ENCODE measurements at regions not wholly inside any gene's neighbourhood (a gene's known extent, or its start where the extent isn't known, plus 50 kb on each side); places are given as distances from the start of the nearest gene placed in this dataset.

DNA sequence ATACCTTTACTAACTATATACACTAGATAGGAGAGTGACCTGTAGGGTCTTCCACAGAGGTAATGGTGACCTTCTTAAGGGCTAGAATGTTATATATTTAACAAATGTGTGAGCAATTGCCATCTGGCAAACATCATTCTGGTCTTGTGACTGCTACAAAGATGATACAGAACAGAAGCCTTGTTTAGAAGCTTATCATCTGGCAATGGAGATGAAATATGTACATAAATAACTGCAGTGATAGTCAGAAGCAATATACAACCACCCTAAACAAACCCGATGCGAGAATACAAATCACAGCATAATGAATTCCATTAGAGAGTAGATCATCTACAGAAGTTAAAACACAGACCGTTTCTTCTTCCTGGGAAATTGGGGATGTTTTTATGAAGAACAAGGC lies 952.7 kb upstream of the SLIT2 start:
- no peaks in the 10 kb centered on the region for H3K27me3 Mint-ChIP-seq
- peaks cover 10% of the 10 kb centered on the region for H3K9me3 Mint-ChIP-seq
- no peak for DNase-seq
- no peaks in the 10 kb centered on the region for H3K4me1 Mint-ChIP-seq
- H3K27ac Mint-ChIP-seq, result no peak overlapping the region
- H3K36me3 Mint-ChIP-seq, result no peaks in the 10 kb centered on the region
- no peak overlapping the region for H3K4me3 Mint-ChIP-seq

DNA sequence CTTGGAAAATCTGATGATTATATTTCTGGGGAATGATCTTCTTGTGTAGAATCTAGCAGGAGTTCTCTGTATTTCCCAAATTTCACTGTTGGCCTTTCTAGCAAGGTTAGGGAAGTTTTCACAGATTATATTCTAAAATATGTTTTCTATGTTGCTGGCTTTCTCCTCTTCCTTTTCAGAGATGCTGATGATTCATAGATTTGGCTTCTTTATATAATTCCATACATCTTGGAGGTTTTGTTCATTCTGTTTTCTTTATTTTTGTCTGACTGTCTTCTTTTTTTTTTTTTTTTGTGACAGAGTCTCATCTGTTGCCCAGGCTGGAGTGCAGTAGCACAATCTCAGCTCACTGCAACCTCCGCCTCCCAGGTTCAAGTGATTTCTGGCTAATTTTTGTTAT lies 957.9 kb upstream of the SLIT2 start:
- Mint-ChIP-seq H3K27ac (no peak overlapping the region), H3K9me3 (peaks cover 30% of the 10 kb centered on the region), H3K4me3 (no peak overlapping the region), H3K36me3 (no peaks in the 10 kb centered on the region), H3K4me1 (no peaks in the 10 kb centered on the region), H3K27me3 (no peaks in the 10 kb centered on the region)
- DNase-seq, result no peak

DNA sequence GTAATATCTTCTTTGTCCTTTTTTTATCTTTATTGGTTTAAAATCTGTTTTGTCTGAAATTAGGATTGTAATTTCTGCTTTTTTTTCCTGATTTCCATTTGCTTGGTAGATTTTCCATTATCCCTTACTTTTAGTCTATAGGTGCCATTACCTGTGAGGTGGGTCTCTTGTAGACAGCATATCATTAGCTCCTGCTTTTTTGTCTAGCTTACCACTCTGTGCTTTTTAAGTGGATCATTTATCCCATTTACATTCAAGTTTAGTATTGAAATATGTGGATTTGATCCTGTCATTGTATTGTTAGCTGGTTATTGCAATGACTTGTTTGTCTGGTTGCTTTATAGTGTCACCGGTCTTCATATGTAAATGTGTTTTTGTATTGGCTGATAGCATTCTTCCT lies 958.6 kb upstream of the SLIT2 start:
- Mint-ChIP-seq H3K4me1 (no peaks in the 10 kb centered on the region), H3K27ac (no peak overlapping the region), H3K9me3 (peaks cover 32% of the 10 kb centered on the region), H3K27me3 (no peaks in the 10 kb centered on the region), H3K36me3 (no peaks in the 10 kb centered on the region), H3K4me3 (no peak overlapping the region)
- no peak for DNase-seq

DNA sequence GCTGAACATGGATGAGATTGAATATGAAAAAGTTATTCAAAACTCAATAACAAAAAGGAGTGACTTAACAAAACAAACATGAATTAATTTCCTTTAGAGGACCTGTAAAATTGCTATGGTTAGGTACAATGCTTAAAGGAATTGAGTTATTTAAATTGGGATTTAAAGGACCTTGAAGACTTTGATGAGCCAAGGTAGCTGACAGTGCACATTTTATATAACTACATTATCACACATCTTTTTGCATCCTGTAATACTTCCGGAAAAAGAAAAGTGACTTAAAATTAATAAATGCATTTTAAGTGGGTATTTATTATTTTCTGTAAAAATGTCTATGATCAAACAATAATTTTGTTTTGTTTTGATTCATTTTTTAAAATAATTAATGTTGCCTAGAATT lies 964.8 kb upstream of the SLIT2 start:
- DNase-seq, result no peak
- no peak overlapping the region for H3K27ac Mint-ChIP-seq
- no peaks in the 10 kb centered on the region for H3K4me1 Mint-ChIP-seq
- H3K4me3 Mint-ChIP-seq, result no peak overlapping the region
- peaks cover 16% of the 10 kb centered on the region for H3K9me3 Mint-ChIP-seq
- H3K36me3 Mint-ChIP-seq, result no peaks in the 10 kb centered on the region
- no peaks in the 10 kb centered on the region for H3K27me3 Mint-ChIP-seq

DNA sequence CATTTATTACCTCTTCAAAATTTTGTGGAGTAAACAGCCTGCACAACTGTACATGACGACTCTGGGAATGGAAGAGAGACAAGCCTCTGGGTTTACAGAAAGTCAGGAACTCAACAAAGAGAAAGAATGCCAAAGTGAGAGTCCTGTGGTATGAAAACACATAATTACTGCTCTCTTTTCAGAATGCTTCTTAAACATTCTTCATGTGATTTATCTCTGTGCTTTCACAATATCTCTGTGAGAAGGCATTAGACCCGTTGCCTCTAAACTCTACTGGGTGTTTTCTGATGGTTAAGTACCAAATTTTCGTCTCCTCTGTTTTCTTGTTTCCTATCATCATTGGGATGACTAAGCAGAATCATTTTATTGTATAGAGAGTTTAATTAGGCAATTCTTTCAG lies 966.6 kb upstream of the SLIT2 start:
- Mint-ChIP-seq H3K4me3 (no peak overlapping the region), H3K27me3 (no peaks in the 10 kb centered on the region), H3K4me1 (no peaks in the 10 kb centered on the region), H3K27ac (no peak overlapping the region), H3K36me3 (no peaks in the 10 kb centered on the region), H3K9me3 (peaks cover 15% of the 10 kb centered on the region)
- DNase-seq, result no peak

DNA sequence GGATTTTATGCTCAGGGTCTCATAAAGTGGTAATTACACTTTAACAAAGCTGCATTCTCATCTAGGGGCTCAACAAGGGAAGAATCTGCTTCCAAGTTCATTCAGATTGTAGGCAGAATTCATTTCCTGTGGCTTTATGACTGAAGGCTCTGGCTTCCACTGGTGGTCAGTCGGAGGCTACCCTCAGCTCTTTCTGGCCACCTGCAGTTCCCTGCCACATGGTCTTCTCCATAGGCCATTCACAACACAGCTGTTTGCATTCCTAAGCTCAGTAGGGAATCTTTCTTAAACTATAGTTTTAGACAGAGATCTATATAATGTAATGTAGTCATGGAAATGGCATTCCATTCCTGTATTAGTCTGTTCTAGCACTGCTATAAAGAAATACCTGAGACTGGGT lies 973.0 kb upstream of the SLIT2 start:
- Mint-ChIP-seq H3K27me3 (no peaks in the 10 kb centered on the region), H3K36me3 (no peaks in the 10 kb centered on the region), H3K27ac (no peak overlapping the region), H3K4me3 (no peak overlapping the region), H3K4me1 (no peaks in the 10 kb centered on the region), H3K9me3 (peaks cover 12% of the 10 kb centered on the region)
- no peak for DNase-seq

DNA sequence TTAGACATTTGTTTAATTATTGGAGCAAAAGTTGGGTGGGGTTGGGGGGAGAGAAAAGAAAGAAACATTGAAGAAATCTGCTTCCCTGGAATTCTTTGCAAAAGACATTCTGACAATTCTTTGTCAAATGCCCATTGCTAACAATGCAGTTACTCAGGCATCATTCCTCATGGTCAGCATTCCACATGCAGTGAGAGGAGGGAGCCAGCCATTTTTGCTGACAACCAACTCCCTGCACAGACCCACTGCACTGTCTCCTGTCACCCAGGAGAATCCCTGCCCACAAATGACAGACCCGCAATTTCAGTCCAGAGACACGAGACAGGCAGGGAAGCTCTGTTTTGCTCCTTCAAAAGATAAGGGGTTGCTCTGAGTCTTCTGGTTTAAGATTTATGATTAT lies 985.1 kb upstream of the SLIT2 start:
- H3K27ac Mint-ChIP-seq, result no peak overlapping the region
- H3K27me3 Mint-ChIP-seq, result no peaks in the 10 kb centered on the region
- no peak overlapping the region for H3K4me3 Mint-ChIP-seq
- DNase-seq, result no peak
- no peaks in the 10 kb centered on the region for H3K36me3 Mint-ChIP-seq
- H3K4me1 Mint-ChIP-seq, result no peaks in the 10 kb centered on the region
- H3K9me3 Mint-ChIP-seq, result peaks cover 2% of the 10 kb centered on the region

DNA sequence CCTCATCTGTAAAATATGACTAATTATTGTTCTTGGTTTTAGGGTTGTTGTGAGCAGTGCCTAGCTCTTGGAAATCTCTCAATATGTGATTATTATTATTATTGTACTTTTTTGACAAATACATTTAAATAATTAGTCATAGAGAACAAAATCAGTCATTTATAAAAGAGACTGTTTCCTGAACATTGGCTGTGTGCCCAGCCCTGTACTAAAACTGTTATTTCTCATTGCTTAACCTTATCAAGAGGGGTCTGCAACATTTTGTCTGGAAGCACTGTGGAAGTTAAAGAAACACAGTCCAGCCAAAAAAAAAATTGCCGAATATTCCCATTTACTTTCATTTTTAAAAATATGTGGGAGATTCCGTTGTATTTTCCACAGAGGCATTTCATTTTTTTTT lies 989.2 kb upstream of the SLIT2 start:
- Mint-ChIP-seq H3K9me3 (peaks cover 2% of the 10 kb centered on the region), H3K36me3 (no peaks in the 10 kb centered on the region), H3K27ac (no peak overlapping the region), H3K4me3 (no peak overlapping the region), H3K4me1 (no peaks in the 10 kb centered on the region), H3K27me3 (no peaks in the 10 kb centered on the region)
- no peak for DNase-seq

DNA sequence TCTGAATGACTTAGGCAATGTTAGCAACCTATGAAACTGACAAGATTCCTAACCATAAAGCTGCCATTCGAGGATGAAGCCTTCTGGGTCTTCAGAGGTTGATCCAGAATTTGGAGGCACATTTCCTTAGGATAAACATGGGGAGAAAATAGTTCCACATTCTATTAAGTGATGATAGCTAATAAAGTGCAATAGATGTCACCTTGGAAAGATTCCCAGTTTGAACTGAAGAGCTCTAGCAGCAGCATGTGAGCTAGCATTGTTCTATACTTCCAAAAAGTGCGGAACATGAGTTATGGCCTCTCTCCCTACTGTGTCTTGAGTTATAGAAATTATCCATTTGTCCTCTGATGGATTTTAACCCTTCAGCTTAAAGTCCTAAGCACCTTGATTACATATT lies 991.4 kb upstream of the SLIT2 start:
- DNase-seq, result no peak

DNA sequence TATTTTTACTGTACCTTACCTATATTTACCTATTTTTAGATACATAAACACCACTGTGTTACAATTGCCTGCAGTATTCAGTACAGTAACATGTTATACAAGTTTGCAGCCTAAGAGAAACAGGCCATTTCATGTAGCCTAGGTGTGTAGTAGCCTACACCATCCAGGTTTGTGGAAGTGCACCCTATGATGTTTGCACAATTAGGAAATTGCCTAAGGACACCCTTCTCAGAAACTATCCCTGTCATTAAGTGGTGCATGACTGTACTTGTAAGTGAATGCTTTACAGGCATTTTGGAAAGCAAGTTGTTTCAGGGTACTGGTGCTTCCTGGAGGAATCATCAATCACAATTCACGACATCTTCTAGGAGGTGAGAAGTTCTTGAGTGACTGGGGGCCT lies 991.8 kb upstream of the SLIT2 start:
- peaks cover 7% of the 10 kb centered on the region for H3K9me3 Mint-ChIP-seq

More for the DNA sequence above, 991.4 kb upstream of the SLIT2 start:
- Mint-ChIP-seq H3K4me1 (no peaks in the 10 kb centered on the region), H3K4me3 (no peak overlapping the region), H3K9me3 (peaks cover 5% of the 10 kb centered on the region), H3K27me3 (no peaks in the 10 kb centered on the region), H3K27ac (no peak overlapping the region), H3K36me3 (no peaks in the 10 kb centered on the region)

DNA sequence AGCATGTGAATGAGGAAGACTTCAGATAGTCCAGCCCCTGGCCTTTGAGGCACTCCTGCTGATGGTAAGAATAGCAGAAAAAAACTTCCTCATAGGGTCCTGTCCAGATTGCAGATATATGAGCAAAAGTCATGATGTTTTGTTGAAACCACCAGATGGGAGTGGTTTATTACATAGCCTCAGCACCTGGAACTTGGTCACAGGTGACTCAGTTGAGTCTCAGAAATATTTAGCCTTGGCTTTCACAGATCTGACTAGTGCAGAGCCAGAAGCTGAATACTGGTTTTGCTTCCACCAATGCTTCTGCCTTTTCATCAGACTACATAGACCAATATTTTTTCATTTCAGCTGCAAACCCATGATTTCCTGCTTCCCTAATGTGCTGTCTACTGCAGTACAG lies 994.9 kb upstream of the SLIT2 start:
- H3K4me3 Mint-ChIP-seq, result no peak overlapping the region
- no peaks in the 10 kb centered on the region for H3K4me1 Mint-ChIP-seq
- no peak overlapping the region for H3K27ac Mint-ChIP-seq
- H3K27me3 Mint-ChIP-seq, result no peaks in the 10 kb centered on the region
- H3K36me3 Mint-ChIP-seq, result no peaks in the 10 kb centered on the region
- peaks cover 7% of the 10 kb centered on the region for H3K9me3 Mint-ChIP-seq
- no peak for DNase-seq

More for the DNA sequence above, 991.8 kb upstream of the SLIT2 start:
- Mint-ChIP-seq H3K4me3 (no peak overlapping the region), H3K27ac (no peak overlapping the region), H3K4me1 (no peaks in the 10 kb centered on the region), H3K27me3 (no peaks in the 10 kb centered on the region), H3K36me3 (no peaks in the 10 kb centered on the region)
- no peak for DNase-seq

DNA sequence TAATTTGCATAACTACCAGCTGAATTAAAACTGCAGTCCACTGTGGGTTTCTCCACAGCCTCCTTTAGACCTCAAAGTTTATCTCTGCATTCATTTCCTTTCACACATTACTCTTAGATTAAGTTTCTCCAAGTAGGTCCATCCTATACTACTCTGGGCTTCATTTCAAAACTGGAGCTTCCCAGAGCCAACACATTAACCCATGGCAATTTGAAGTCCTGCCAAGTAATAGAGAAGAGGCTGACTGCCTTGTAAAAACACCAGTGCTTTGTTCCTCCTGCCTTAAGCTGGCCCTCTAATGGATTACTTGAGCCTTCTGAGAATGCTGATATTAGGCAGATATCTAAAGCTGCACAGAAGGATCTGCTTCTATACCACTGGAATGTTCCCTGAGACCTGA lies 997.2 kb upstream of the SLIT2 start:
- peaks cover 7% of the 10 kb centered on the region for H3K9me3 Mint-ChIP-seq
- H3K27me3 Mint-ChIP-seq, result no peaks in the 10 kb centered on the region
- H3K4me1 Mint-ChIP-seq, result no peaks in the 10 kb centered on the region
- H3K36me3 Mint-ChIP-seq, result no peaks in the 10 kb centered on the region
- H3K27ac Mint-ChIP-seq, result no peak overlapping the region
- H3K4me3 Mint-ChIP-seq, result no peak overlapping the region
- no peak for DNase-seq

DNA sequence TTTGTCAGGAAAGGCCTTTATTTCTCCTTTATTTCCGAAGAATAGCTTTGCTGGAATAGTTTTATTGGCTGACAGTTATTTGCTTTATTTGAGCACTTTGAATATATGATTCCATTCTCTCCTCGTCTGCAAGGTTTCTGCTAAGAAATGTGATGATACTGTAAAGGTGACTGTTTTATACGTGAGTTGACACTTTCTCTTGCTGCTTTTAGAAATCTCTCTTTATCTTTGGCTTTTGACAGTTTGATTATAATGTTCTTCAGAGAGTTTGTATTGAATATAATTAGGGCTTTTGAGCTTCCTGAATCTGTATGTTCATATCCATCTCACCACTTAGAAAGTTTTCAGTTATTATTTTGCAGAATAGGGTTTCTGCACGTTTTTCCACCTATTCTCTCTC lies 1003.7 kb upstream of the SLIT2 start:
- H3K9me3 Mint-ChIP-seq, result peaks cover 8% of the 10 kb centered on the region
- no peaks in the 10 kb centered on the region for H3K27me3 Mint-ChIP-seq
- DNase-seq, result no peak
- no peaks in the 10 kb centered on the region for H3K36me3 Mint-ChIP-seq
- H3K4me3 Mint-ChIP-seq, result no peak overlapping the region
- H3K4me1 Mint-ChIP-seq, result no peaks in the 10 kb centered on the region
- H3K27ac Mint-ChIP-seq, result no peak overlapping the region

DNA sequence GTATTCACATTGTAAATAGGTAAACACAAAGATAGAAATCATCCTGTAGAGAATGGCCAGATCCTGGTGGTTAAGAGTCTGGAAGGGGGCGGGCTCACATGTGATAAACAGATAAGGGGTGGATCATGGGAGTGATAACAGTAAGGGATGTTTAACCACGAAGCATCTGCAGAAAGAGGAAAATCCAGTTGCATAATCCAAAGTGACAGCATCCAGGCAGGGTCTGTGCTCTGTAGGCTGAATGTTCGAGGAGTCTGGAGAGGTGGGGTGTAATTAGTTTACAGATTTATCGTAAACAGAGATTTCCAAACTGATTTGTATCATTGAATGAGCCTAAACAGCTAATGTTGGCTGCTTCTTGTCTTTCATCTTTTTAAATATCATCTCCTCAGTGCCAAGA lies 1009.8 kb upstream of the SLIT2 start:
- no peaks in the 10 kb centered on the region for H3K27me3 Mint-ChIP-seq
- peaks cover 9% of the 10 kb centered on the region for H3K9me3 Mint-ChIP-seq
- H3K4me1 Mint-ChIP-seq, result no peaks in the 10 kb centered on the region
- H3K36me3 Mint-ChIP-seq, result no peaks in the 10 kb centered on the region
- H3K27ac Mint-ChIP-seq, result no peak overlapping the region
- no peak overlapping the region for H3K4me3 Mint-ChIP-seq
- DNase-seq, result no peak

DNA sequence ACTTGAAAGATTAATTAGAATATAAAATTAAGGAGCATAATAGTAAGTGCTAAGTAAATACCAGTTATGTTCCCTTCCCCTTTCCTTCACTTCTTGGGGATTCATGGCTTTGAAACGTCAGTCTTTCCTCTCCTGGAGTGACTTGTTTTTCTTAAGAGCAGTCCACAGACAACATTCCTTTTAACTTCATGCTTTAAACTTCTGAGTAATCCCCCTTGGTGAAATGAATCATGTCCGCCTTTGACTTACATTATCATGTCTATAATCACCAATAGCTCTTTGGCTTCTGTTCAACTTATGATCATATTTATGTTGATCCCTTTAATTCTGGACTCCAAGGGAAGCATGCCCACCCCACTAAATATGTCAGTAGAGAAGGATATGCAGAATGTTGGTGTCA lies 1012.1 kb upstream of the SLIT2 start:
- no peaks in the 10 kb centered on the region for H3K27me3 Mint-ChIP-seq
- no peaks in the 10 kb centered on the region for H3K4me1 Mint-ChIP-seq
- no peak overlapping the region for H3K27ac Mint-ChIP-seq
- H3K36me3 Mint-ChIP-seq, result no peaks in the 10 kb centered on the region
- DNase-seq, result no peak
- peaks cover 3% of the 10 kb centered on the region for H3K9me3 Mint-ChIP-seq
- no peak overlapping the region for H3K4me3 Mint-ChIP-seq

DNA sequence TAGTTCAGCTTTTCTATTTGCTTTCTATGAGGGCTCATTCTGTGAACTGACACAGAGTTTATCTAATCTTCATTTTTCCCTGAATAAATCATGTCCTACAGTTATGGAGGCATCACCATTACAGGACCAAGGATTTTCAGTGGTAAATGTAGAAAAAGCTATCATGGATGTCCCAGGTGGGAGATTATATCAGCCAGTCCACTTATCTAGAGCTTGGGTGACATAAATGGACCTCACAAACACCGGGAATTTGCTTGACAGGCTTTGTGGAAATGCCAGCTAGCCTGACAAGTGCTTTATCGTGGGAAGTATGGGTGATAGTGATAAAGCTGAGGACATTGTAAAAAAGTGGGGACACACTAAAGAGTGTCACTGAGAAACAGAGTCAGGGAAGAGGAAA lies 1015.2 kb upstream of the SLIT2 start:
- no peaks in the 10 kb centered on the region for H3K4me1 Mint-ChIP-seq
- no peaks in the 10 kb centered on the region for H3K9me3 Mint-ChIP-seq
- H3K27ac Mint-ChIP-seq, result no peak overlapping the region
- no peaks in the 10 kb centered on the region for H3K27me3 Mint-ChIP-seq
- no peaks in the 10 kb centered on the region for H3K36me3 Mint-ChIP-seq
- no peak for DNase-seq
- H3K4me3 Mint-ChIP-seq, result no peak overlapping the region

DNA sequence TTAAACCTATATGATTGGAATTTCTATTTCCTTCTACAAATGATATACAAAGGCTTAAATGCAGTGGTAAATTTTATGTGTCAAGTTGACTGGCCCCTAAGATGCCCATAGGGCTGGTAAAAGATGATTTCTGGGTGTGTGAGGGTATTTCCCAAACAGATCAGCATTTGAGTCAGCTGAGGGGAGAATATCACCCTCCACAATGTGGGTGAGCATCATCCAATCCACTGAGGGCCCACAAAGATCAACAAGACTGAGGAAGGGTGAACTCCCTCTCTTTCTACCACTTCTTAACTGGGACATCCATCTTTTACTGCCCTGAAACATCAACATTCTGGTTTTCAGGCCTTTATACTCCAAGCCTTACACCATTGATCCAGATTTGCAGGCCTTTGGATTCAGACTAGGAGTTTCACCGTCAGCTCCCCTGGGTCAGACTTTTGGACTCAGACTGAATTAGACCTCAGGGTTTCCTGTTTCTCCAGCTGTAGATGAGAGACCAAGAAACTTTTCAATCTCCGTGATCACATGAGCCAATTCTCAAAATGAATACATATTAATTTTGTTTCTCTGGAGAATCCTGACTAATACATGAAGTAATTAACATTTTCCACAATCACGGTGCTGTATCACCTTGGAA lies 1020.7 kb upstream of the SLIT2 start:
- Mint-ChIP-seq H3K4me3 (no peak overlapping the region), H3K36me3 (no peaks in the 10 kb centered on the region), H3K27ac (no peak overlapping the region), H3K4me1 (no peaks in the 10 kb centered on the region), H3K27me3 (no peaks in the 10 kb centered on the region), H3K9me3 (no peaks in the 10 kb centered on the region)
- DNase-seq, result no peak

All from activated naive CD8-positive, alpha-beta T cell treated with anti-CD3 and anti-CD28 coated beads for 36 hours (primary cell).